Naive B cell (primary cell): ENCODE measurements at regions not wholly inside any gene's neighbourhood (a gene's known extent, or its start where the extent isn't known, plus 50 kb on each side); places are given as distances from the start of the nearest gene placed in this dataset.
"Not testable (repeated sequence)": the region's sequence is repeated elsewhere in the genome, so short reads cannot be mapped to it uniquely, and the experiment has no call there.

ENCODE experiments used
- ATAC-seq, 2 donors: fragments of 150-1000 bp; cut with Tn5 transposase; 2 replicates each; pipeline ENCODE4 v1.10.0; 2021; ENCODE audit warnings: low read depth in 2 of 2, mild to moderate bottlenecking in 2 of 2, moderate library complexity in 2 of 2
- DNase-seq: peaks from one replicate; pipeline ENCODE4 v3.0.0; 2022
- H3K27ac Mint-ChIP-seq, 6 donors: one replicate each; pipeline ENCODE4 v1.8.0; 2020 to 2022; ENCODE audit warnings: mild to moderate bottlenecking in 6 of 6, mixed read lengths in 6 of 6, moderate library complexity in 5 of 6, inconsistent platforms in 2 of 6
- H3K27me3 Mint-ChIP-seq, 3 donors: one replicate each; pipeline ENCODE4 v1.8.0; 2021 to 2022; ENCODE audit warnings: mixed read lengths in 3 of 3, mild to moderate bottlenecking in 1 of 3
- H3K36me3 Mint-ChIP-seq, 2 donors: one replicate each; pipeline ENCODE4 v1.8.0; 2020 to 2022; ENCODE audit warnings: mixed read lengths in 2 of 2, inconsistent platforms in 1 of 2, mild to moderate bottlenecking in 1 of 2
- H3K4me1 Mint-ChIP-seq, 3 donors: one replicate each; pipeline ENCODE4 v1.8.0; 2020 to 2022; ENCODE audit warnings: mixed read lengths in 3 of 3, inconsistent platforms in 1 of 3, mild to moderate bottlenecking in 1 of 3, moderate library complexity in 1 of 3
- H3K4me3 Mint-ChIP-seq, 8 donors: one replicate each; pipeline ENCODE4 v1.8.0; 2020 to 2022; ENCODE audit warnings: mild to moderate bottlenecking in 8 of 8, mixed read lengths in 8 of 8, moderate library complexity in 8 of 8, inconsistent platforms in 2 of 8
- H3K9me3 Mint-ChIP-seq, 7 donors: one replicate each; pipeline ENCODE4 v1.8.0; 2020 to 2022; ENCODE audit warnings: mixed read lengths in 7 of 7, mild to moderate bottlenecking in 5 of 7, inconsistent platforms in 2 of 7, moderate library complexity in 1 of 7

DNA sequence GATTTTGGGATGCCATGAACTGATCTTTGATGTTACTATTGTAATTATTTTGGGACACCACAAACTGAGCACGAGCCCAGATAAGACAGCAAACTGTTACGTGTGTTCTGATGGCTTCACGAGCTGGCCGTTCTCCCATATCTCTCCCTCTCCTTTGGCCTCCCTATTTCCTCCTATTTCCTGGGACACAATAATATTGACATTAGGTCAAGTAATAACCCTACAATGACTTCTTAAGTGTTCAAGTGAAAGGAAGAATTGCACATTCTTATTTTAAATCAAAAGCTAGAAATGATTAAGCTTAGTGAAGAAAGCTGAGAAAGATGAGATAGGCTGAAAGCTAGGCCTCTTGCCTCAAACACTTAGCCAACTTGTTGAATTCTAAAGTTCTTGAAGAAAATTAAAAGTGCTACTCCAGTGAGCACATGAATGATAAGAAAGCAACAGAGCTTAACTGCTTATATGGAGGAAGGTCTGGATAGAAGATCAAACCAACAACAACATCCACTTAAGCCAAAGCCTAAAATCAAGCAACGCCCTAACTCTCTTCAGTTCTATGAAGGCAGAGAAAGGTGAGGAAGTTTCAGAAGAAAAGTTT lies 247.1 kb downstream of the LRRC70 start:
- ATAC-seq = no peak
- Mint-ChIP-seq H3K27me3 (peaks cover 0 to 6% (median 0%) of the 10 kb centered on the region in 3 donors), H3K9me3 (peaks cover 0 to 16% (median 3%) of the 10 kb centered on the region in 7 donors), H3K27ac (no peak overlapping the region), H3K4me3 (no peak overlapping the region), H3K4me1 (no peaks in the 10 kb centered on the region), H3K36me3 (no peaks in the 10 kb centered on the region)
- no peak for DNase-seq

- Mint-ChIP-seq H3K4me3 (no peak overlapping the region), H3K4me1 (no peaks in the 10 kb centered on the region), H3K27ac (no peak overlapping the region), H3K36me3 (no peaks in the 10 kb centered on the region), H3K27me3 (no peaks in the 10 kb centered on the region), H3K9me3 (peaks cover 0 to 16% (median 3%) of the 10 kb centered on the region in 7 donors)
- ATAC-seq (no peak), DNase-seq (no peak)
These were observed 246.3 kb downstream of the LRRC70 start for GRCh38 chr5:62824936-62825335.

GRCh38 chr5:62817043-62817442 lies 238.4 kb downstream of the LRRC70 start:
- H3K36me3 Mint-ChIP-seq, DNase-seq, H3K9me3 Mint-ChIP-seq, H3K4me3 Mint-ChIP-seq, ATAC-seq, H3K27me3 Mint-ChIP-seq, H3K27ac Mint-ChIP-seq, H3K4me1 Mint-ChIP-seq: not testable (repeated sequence)

GRCh38 chr5:62814991-62815390 lies 236.4 kb downstream of the LRRC70 start:
- Mint-ChIP-seq H3K4me3 (peak overlapping the region in 1 of 8 donors; percentile 66), H3K4me1 (no peaks in the 10 kb centered on the region), H3K27ac (peak overlapping the region in 1 of 6 donors; percentile 15), H3K36me3 (no peaks in the 10 kb centered on the region), H3K27me3 (peaks cover 0 to 5% (median 0%) of the 10 kb centered on the region in 3 donors), H3K9me3 (peaks cover 0 to 10% (median 2%) of the 10 kb centered on the region in 7 donors)
- DNase-seq = no peak
- ATAC-seq = no peak

DNA sequence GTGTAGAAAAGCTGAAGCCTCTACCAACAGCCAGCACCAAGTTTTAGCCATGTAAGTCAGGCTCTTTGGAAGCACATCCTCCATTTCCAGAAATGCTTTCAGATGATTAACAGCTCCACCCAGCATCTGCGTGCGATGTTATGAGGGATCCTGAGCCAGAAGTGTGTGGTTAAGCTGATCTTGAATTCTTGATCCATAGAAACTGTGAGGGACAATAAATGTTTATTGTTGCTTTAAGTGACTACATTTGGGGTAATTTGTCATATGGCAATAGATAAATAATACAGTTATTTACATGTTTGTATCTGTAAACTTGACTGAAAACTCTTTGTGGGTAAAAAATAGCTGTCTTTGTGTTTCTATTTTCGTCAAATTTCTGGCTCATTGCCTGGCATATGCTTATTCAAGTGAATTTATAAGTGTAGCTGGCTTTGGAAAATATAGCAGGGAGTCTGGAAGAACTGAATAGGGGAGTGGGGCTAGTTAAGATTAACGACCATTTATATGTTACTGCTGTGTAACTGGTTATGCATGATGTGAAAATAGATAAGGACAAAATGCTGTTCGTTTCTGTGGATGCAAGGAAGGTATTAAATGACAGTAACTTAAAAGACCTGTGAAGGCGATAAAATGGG lies 234.1 kb downstream of the LRRC70 start:
- Mint-ChIP-seq H3K4me1 (no peaks in the 10 kb centered on the region), H3K4me3 (no peak overlapping the region), H3K27ac (no peak overlapping the region), H3K27me3 (peaks cover 0 to 5% (median 0%) of the 10 kb centered on the region in 3 donors), H3K36me3 (no peaks in the 10 kb centered on the region), H3K9me3 (peaks cover 0 to 15% (median 2%) of the 10 kb centered on the region in 7 donors)
- DNase-seq (no peak), ATAC-seq (no peak)

- H3K9me3 Mint-ChIP-seq, DNase-seq, H3K27me3 Mint-ChIP-seq, ATAC-seq, H3K36me3 Mint-ChIP-seq, H3K4me1 Mint-ChIP-seq, H3K27ac Mint-ChIP-seq: not testable (repeated sequence)
- H3K4me3 Mint-ChIP-seq = peak overlapping the region in 1 of 8 donors; percentile 38
These were observed 226.2 kb downstream of the LRRC70 start for GRCh38 chr5:62804819-62805218.

- H3K27me3 Mint-ChIP-seq = peaks cover 0 to 4% (median 0%) of the 10 kb centered on the region in 3 donors
- H3K9me3 Mint-ChIP-seq = peaks cover 7 to 31% (median 23%) of the 10 kb centered on the region in 7 donors
- no peak overlapping the region for H3K4me3 Mint-ChIP-seq
- no peaks in the 10 kb centered on the region for H3K4me1 Mint-ChIP-seq
- H3K27ac Mint-ChIP-seq = no peak overlapping the region
- no peaks in the 10 kb centered on the region for H3K36me3 Mint-ChIP-seq
- DNase-seq = no peak
- ATAC-seq = no peak
These were observed 217.3 kb downstream of the LRRC70 start for GRCh38 chr5:62795926-62796325.

- Mint-ChIP-seq H3K27me3 (peaks cover 0 to 6% (median 4%) of the 10 kb centered on the region in 3 donors), H3K9me3 (peaks cover 7 to 31% (median 23%) of the 10 kb centered on the region in 7 donors), H3K4me3 (no peak overlapping the region), H3K36me3 (no peaks in the 10 kb centered on the region), H3K4me1 (no peaks in the 10 kb centered on the region), H3K27ac (no peak overlapping the region)
- no peak for ATAC-seq
- no peak for DNase-seq
These were observed 215.8 kb downstream of the LRRC70 start for GRCh38 chr5:62794456-62794855.

GRCh38 chr5:62791059-62791458 lies 212.4 kb downstream of the LRRC70 start:
- no peak for ATAC-seq
- Mint-ChIP-seq H3K4me1 (no peaks in the 10 kb centered on the region), H3K9me3 (peaks cover 0 to 10% (median 1%) of the 10 kb centered on the region in 7 donors), H3K36me3 (no peaks in the 10 kb centered on the region), H3K27ac (no peak overlapping the region), H3K4me3 (no peak overlapping the region), H3K27me3 (peaks cover 6 to 10% (median 9%) of the 10 kb centered on the region in 3 donors)
- no peak for DNase-seq

DNA sequence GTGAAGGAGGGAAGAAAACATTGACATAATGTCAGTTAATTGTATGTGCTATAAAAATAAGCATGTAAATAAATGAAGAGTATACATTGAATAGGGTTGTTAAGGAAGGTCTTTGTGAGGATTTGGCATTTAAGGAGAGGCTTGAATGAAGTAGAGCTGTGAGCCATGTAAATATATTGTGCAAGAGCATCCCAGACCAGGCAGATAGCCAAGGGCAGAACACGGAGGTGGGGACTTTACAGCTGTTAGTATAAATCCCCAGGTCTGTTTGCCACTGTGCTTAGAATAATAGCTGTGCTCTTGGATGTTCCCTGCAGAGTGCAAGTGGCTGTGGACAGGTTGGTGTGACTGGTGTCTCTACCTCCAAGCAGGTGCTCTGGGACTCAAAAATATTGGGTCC lies 211.7 kb downstream of the LRRC70 start:
- H3K9me3 Mint-ChIP-seq = peaks cover 0 to 3% (median 0%) of the 10 kb centered on the region in 7 donors
- DNase-seq = no peak
- H3K36me3 Mint-ChIP-seq = no peaks in the 10 kb centered on the region
- H3K4me1 Mint-ChIP-seq = no peaks in the 10 kb centered on the region
- no peak overlapping the region for H3K4me3 Mint-ChIP-seq
- H3K27ac Mint-ChIP-seq = no peak overlapping the region
- no peak for ATAC-seq
- peaks cover 6 to 10% (median 9%) of the 10 kb centered on the region in 3 donors for H3K27me3 Mint-ChIP-seq

DNA sequence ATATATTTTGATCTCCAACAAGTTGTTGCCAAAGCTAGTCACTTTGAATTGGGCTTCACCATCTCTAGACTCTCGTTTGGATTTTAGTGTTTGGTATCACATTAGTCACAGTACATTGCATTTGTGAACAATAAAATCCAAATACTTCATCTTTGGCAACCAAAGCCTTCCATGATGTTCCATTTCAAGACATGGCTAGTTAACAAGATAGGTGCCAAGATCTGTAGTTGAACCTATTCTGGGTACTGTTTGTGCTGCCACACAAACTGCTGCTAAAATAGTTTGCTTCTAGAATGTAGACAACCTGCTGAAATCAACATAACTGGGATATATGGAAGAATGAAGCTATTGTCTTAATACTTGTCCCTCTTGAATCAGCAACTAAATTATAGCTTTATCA lies 207.5 kb downstream of the LRRC70 start:
- no peak overlapping the region for H3K4me3 Mint-ChIP-seq
- DNase-seq = no peak
- peaks cover 0 to 5% (median 2%) of the 10 kb centered on the region in 7 donors for H3K9me3 Mint-ChIP-seq
- ATAC-seq = no peak
- peaks cover 5 to 10% (median 6%) of the 10 kb centered on the region in 3 donors for H3K27me3 Mint-ChIP-seq
- H3K36me3 Mint-ChIP-seq = no peaks in the 10 kb centered on the region
- H3K27ac Mint-ChIP-seq = no peak overlapping the region
- H3K4me1 Mint-ChIP-seq = peaks cover 0 to 4% (median 0%) of the 10 kb centered on the region in 3 donors

DNA sequence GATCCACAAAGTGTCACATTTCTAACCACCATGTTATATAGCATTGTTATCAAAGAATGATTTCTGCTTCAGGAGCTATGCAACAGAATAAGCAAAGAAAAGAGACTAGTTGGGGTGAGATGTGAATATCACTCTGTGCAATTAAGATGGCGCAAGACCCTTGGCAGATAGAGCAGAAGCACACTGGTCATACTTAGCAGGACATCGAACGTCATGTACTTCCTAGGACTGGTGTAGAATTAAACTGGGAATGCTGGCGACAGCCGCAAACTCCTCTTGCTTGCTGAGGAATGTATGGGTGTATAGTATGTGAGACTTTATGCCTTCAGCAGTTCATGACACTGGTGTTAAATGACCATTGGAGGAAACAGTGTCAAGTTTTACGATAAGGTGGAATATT lies 207.0 kb downstream of the LRRC70 start:
- no peak for DNase-seq
- no peak for ATAC-seq
- Mint-ChIP-seq H3K27ac (no peak overlapping the region), H3K9me3 (peaks cover 0 to 5% (median 2%) of the 10 kb centered on the region in 7 donors), H3K27me3 (peaks cover 5 to 10% (median 6%) of the 10 kb centered on the region in 3 donors), H3K4me3 (no peak overlapping the region), H3K4me1 (peaks cover 0 to 4% (median 0%) of the 10 kb centered on the region in 3 donors), H3K36me3 (no peaks in the 10 kb centered on the region)

- Mint-ChIP-seq H3K27ac (no peak overlapping the region), H3K4me3 (no peak overlapping the region), H3K27me3 (peaks cover 0 to 3% (median 2%) of the 10 kb centered on the region in 3 donors), H3K4me1 (peaks cover 0 to 5% (median 4%) of the 10 kb centered on the region in 3 donors), H3K9me3 (peaks cover 0 to 5% (median 2%) of the 10 kb centered on the region in 7 donors), H3K36me3 (no peaks in the 10 kb centered on the region)
- ATAC-seq (no peak), DNase-seq (no peak)
These were observed 204.9 kb downstream of the LRRC70 start for GRCh38 chr5:62783374-62784057.

- no peak for DNase-seq
- H3K27me3 Mint-ChIP-seq = peaks cover 0 to 3% (median 0%) of the 10 kb centered on the region in 3 donors
- H3K4me1 Mint-ChIP-seq = peaks cover 0 to 5% (median 4%) of the 10 kb centered on the region in 3 donors
- H3K4me3 Mint-ChIP-seq = no peak overlapping the region
- H3K36me3 Mint-ChIP-seq = no peaks in the 10 kb centered on the region
- no peak for ATAC-seq
- H3K9me3 Mint-ChIP-seq = peaks cover 0 to 5% (median 2%) of the 10 kb centered on the region in 7 donors
- H3K27ac Mint-ChIP-seq = no peak overlapping the region
These were observed 202.3 kb downstream of the LRRC70 start for GRCh38 chr5:62780888-62781287.
